Retinal pigment epithelial cell (primary cell): ENCODE measurements at regions not wholly inside any gene's neighbourhood (a gene's known extent, or its start where the extent isn't known, plus 50 kb on each side); places are given as distances from the start of the nearest gene placed in this dataset.
A peak's percentile ranks its signal among the peaks of the same experiment; 100 is the strongest.

Experiments used
- DNase-seq: peaks from one replicate; pipeline ENCODE4 v3.0.0-alpha.2; 2010; ENCODE audit warnings: low read depth
- H3K4me3 ChIP-seq: 2 replicates; pipeline ENCODE4 v1.5.1; 2011; ENCODE audit warnings: mild to moderate bottlenecking, low read length, control low read depth, moderate library complexity
- TF ChIP-seq, protein P1 (sequence below): conservative IDR thresholded peaks from 2 replicates; pipeline ENCODE4 v1.5.1; 2011; ENCODE audit warnings: low read depth, low read length, control low read depth, inconsistent platforms

DNA sequence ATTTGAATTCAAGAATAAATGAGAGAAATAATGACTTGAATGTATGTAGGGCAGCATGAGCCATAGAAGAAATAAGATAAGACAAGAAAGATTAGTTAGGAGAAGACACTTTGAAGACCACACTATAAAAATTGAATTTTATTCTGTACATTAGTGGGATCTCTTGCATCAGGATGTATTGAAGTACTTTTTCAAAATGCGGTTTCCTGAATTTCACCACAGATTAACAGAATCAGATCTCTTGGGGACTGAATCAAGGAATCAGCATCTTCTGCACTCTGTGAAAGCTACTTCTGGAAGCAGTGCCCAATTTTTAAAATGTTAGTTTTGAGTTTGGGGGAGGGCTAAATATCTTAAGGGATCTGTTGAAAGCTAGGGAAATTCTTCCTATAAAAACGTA, 763.9 kb upstream of the GOLIM4 start:
- TF ChIP-seq, protein P1, sequence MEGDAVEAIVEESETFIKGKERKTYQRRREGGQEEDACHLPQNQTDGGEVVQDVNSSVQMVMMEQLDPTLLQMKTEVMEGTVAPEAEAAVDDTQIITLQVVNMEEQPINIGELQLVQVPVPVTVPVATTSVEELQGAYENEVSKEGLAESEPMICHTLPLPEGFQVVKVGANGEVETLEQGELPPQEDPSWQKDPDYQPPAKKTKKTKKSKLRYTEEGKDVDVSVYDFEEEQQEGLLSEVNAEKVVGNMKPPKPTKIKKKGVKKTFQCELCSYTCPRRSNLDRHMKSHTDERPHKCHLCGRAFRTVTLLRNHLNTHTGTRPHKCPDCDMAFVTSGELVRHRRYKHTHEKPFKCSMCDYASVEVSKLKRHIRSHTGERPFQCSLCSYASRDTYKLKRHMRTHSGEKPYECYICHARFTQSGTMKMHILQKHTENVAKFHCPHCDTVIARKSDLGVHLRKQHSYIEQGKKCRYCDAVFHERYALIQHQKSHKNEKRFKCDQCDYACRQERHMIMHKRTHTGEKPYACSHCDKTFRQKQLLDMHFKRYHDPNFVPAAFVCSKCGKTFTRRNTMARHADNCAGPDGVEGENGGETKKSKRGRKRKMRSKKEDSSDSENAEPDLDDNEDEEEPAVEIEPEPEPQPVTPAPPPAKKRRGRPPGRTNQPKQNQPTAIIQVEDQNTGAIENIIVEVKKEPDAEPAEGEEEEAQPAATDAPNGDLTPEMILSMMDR = no peak
- no peak overlapping the region for H3K4me3 ChIP-seq
- DNase-seq = no peak

DNA sequence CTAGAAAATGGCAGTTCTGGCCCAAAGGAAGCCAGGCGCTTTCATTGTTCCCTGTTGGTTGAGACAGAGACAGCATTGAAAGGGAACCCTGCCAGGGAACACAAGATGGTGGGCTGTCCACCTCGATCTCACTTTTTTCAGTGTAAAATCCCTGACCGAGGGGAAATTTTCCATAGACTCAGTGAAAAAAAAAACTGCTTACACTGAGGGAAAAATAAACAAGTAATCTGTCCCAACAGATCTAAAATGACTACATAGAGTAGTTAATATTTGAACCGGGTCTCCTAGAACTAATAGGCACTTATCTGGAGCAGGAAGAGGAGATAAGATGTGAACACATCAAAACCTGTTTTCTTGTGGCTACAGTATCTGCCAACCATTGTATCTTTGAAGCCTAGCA, 763.4 kb upstream of the GOLIM4 start:
- no peak overlapping the region for H3K4me3 ChIP-seq
- TF ChIP-seq, protein P1 = no peak
- DNase-seq = no peak

DNA sequence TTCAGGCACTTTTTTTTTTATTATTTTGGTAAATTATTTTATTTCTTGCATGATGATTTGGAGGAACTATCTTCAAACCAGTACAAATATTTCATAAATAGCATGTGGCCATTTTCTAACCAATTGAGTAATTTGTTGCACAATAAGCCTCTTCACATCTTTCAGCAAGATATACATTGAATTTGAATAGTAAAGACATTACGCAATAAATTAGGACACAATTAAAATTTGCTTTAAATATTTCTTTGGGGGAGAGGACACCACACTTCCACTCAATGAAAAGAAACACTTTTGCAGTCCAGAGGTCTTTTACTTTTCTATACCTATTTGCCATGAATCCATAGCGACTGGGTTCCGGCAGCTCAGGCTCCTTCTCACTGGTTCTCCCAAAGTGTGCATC, 762.6 kb upstream of the GOLIM4 start:
- TF ChIP-seq, protein P1 = no peak
- DNase-seq = no peak
- H3K4me3 ChIP-seq = no peak overlapping the region

GRCh38 chr3:168850109-168850508, 754.4 kb upstream of the GOLIM4 start:
- TF ChIP-seq, protein P1 = no peak
- H3K4me3 ChIP-seq = no peak overlapping the region
- DNase-seq = no peak

- DNase-seq = no peak
- peak overlapping the region; percentile 1 for H3K4me3 ChIP-seq
- TF ChIP-seq, protein P1 = peak; percentile 53
Measured at GRCh38 chr3:168847291-168847883, 751.7 kb upstream of the GOLIM4 start.

DNA sequence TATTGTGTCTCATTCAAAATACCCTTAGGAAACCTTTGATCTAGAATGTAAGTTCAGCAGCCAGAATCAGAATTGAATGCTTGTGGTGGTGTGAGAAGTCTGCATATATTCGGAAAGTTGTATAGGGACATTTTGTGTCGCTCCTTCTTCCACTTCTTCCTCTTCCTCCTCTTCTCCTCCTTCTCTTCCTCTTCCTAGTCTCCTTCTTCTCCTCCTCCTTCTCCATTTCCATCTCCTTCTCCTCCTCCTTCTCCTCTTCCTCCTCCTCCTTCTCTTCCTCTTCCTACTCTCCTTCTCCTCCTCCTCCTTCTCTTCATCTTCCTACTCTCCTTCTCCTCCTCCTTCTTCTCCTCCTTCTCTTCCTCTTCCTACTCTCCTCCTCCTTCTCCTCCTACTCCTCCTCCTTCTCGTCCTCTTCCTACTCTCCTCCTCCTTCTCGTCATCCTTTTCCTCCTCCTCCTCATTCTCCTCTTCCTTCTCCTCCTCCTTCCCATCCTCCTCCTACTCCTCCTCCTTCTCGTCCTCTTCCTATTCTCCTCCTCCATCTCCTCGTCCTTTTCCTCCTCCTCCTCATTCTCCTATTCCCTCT, 749.3 kb upstream of the GOLIM4 start:
- H3K4me3 ChIP-seq = no peak overlapping the region
- DNase-seq = no peak
- TF ChIP-seq, protein P1 = no peak

DNA sequence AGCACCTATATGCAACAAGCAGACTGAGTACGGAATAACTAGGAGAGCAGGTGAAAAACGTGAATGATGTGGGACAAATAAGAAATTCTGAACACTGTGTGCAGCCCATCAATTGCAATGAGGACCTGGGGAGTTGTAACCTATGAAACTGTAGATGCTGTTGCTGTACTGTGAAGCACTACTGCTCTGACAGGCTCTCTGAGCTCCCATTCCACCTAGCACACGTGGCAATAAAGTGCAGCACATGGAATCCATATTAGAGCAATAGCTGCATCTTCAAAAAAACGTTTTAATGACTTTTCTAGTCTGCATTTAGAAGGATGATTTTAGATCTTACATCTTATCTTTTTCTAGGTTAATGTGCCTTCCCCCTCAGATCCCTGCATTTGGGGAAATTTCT, 748.7 kb upstream of the GOLIM4 start:
- H3K4me3 ChIP-seq = no peak overlapping the region
- TF ChIP-seq, protein P1 = no peak
- no peak for DNase-seq
